GM12878 (cell line): ENCODE measurements at regions not wholly inside any gene's neighbourhood (a gene's known extent, or its start where the extent isn't known, plus 50 kb on each side); places are given as distances from the start of the nearest gene placed in this dataset.

Experiments used
- CTCF ChIP-seq, 3 experiments: IDR thresholded peaks in 2 of 3; conservative IDR thresholded peaks in 1 of 3; 2 replicates each; pipeline ENCODE4 v1.5.1; 2011; ENCODE audit warnings: low read depth in 3 of 3, low read length in 3 of 3, mild to moderate bottlenecking in 3 of 3, control low read depth in 2 of 3, moderate library complexity in 2 of 3, inconsistent platforms in 1 of 3, mixed read lengths in 1 of 3; ENCODE audit not compliant: control insufficient read depth in 2 of 3, insufficient read depth in 1 of 3; ENCODE audit errors: extremely low read depth in 1 of 3
- FOXK2 ChIP-seq: fragments of 450-650 bp; IDR thresholded peaks from 2 replicates; pipeline ENCODE4 v1.6.1; 2017; ENCODE audit warnings: mild to moderate bottlenecking, moderate library complexity
- LARP7 ChIP-seq: fragments of 450-650 bp; IDR thresholded peaks from 2 replicates; pipeline ENCODE4 v1.6.1; 2017; ENCODE audit warnings: mild to moderate bottlenecking
- POLR2A ChIP-seq: IDR thresholded peaks from 2 replicates; pipeline ENCODE4 v1.6.1; 2011; ENCODE audit warnings: low read depth, mild to moderate bottlenecking, low read length
- POLR2AphosphoS5 ChIP-seq: IDR thresholded peaks from 2 replicates; pipeline ENCODE4 v1.6.1; 2011; ENCODE audit warnings: mild to moderate bottlenecking, low read length, inconsistent platforms
- SP1 ChIP-seq: IDR thresholded peaks from one replicate; pipeline ENCODE4 v1.6.1; 2011; ENCODE audit warnings: low read depth, low read length
- TCF12 ChIP-seq: IDR thresholded peaks from 2 replicates; pipeline ENCODE4 v1.6.1; 2011; ENCODE audit warnings: low read depth, mild to moderate bottlenecking, low read length
- YY1 ChIP-seq: IDR thresholded peaks from 2 replicates; pipeline ENCODE4 v1.6.1; 2011; ENCODE audit warnings: low read depth, mild to moderate bottlenecking, low read length

- no peak for TF ChIP-seq POLR2AphosphoS5
- TF ChIP-seq SP1: no peak
- no peak for TF ChIP-seq POLR2A
- no peak for TF ChIP-seq CTCF (IDR thresholded peaks at IDR 0.05 in 2 of 3, conservative IDR thresholded peaks at IDR 0.05 in 1 of 3; ENCODE audit: control insufficient read depth in 2 of 3, extremely low read depth in 1 of 3, insufficient read depth in 1 of 3, low read depth in 3 of 3, low read length in 3 of 3)
- TF ChIP-seq FOXK2: no peak
- TF ChIP-seq YY1: no peak
- TF ChIP-seq LARP7: no peak
- TF ChIP-seq TCF12: no peak
Observed at GRCh38 chr13:106941779-106942178, 373.8 kb upstream of the ARGLU1 start.
